Smooth muscle cell (in vitro differentiated cells): ENCODE measurements at regions not wholly inside any gene's neighbourhood (a gene's known extent, or its start where the extent isn't known, plus 50 kb on each side); places are given as distances from the start of the nearest gene placed in this dataset.

ENCODE experiments used
- DNase-seq: peaks from one replicate; lab custom pipeline; 2025; ENCODE audit not compliant: unreplicated experiment; lab: John Stamatoyannopoulos, UW
- H2AFZ ChIP-seq: fragments of 200-600 bp; sonication (generic); 2 replicates; pipeline ENCODE4 v1.6.0; 2016; ENCODE audit warnings: antibody characterized with exemption, low read depth, mild to moderate bottlenecking
- H3F3A ChIP-seq: fragments of 200-600 bp; sonication (generic); 2 replicates; pipeline ENCODE4 v1.6.0; 2017; ENCODE audit warnings: antibody characterized with exemption, low read depth
- H3K27ac ChIP-seq: fragments of 200-600 bp; sonication (generic); 2 replicates; pipeline ENCODE4 v1.5.1; 2016; ENCODE audit warnings: low read depth, mild to moderate bottlenecking
- H3K27me3 ChIP-seq: fragments of 200-600 bp; sonication (generic); 2 replicates; pipeline ENCODE4 v1.6.1; 2016; ENCODE audit warnings: low read depth, mild to moderate bottlenecking
- H3K36me3 ChIP-seq: fragments of 200-600 bp; sonication (generic); 2 replicates; pipeline ENCODE4 v1.5.1; 2016; ENCODE audit warnings: low read depth
- H3K4me1 ChIP-seq: fragments of 200-600 bp; sonication (generic); 2 replicates; pipeline ENCODE4 v1.5.1; 2016; ENCODE audit warnings: low read depth
- H3K4me2 ChIP-seq: fragments of 200-600 bp; sonication (generic); 2 replicates; pipeline ENCODE4 v1.6.0; 2016; ENCODE audit warnings: mild to moderate bottlenecking
- H3K4me3 ChIP-seq: fragments of 200-600 bp; sonication (generic); 2 replicates; pipeline ENCODE4 v1.5.1; 2016; ENCODE audit warnings: mild to moderate bottlenecking
- H3K79me2 ChIP-seq: fragments of 200-600 bp; sonication (generic); 2 replicates; pipeline ENCODE4 v1.6.0; 2016; ENCODE audit warnings: low read depth, mild to moderate bottlenecking
- H3K9ac ChIP-seq: fragments of 200-600 bp; sonication (generic); 2 replicates; pipeline ENCODE4 v1.6.0; 2016; ENCODE audit warnings: low read depth
- H3K9me3 ChIP-seq: fragments of 200-600 bp; sonication (generic); replicated peaks from 2 replicates; pipeline ENCODE4 v1.5.1; 2016; ENCODE audit warnings: low read depth
- H4K20me1 ChIP-seq: fragments of 200-600 bp; sonication (generic); 2 replicates; pipeline ENCODE4 v1.6.0; 2016; ENCODE audit warnings: low read depth
- WGBS: methylation state at CpG from one replicate; pipeline ENCODE4 v1.1.7; 2016; ENCODE audit warnings: low lambda C conversion rate; 5-methylcytosine and 5-hydroxymethylcytosine counted together
- TF ChIP-seq, protein P1 (sequence below): fragments of 200-600 bp; sonication (generic); IDR thresholded peaks from 2 replicates; pipeline ENCODE4 v1.5.1; 2017; ENCODE audit warnings: borderline replicate concordance, mild to moderate bottlenecking, antibody characterized with exemption; ENCODE audit not compliant: insufficient read depth, poor library complexity, severe bottlenecking

DNA sequence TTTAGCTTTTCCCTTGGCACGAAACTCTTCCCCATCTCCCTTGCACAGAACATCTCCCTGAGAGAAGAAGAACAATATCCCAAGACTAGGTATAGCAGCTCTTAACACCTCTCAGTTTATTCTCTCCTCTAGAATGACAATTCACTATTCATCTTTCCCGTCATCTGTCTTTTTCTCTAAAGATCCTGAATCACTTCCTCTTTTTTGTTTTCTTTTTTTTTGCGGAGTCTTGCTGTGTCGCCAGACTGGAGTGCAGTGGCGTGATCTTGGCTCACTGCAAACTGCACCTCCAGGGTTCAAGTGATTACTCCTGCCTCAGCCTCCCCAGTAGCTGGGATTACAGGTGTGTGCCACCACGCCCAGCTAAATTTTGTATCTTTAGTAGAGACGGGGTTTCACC, 574.4 kb upstream of the MAP3K7 start:
- H4K20me1 ChIP-seq = no peaks in the 10 kb centered on the region

DNA sequence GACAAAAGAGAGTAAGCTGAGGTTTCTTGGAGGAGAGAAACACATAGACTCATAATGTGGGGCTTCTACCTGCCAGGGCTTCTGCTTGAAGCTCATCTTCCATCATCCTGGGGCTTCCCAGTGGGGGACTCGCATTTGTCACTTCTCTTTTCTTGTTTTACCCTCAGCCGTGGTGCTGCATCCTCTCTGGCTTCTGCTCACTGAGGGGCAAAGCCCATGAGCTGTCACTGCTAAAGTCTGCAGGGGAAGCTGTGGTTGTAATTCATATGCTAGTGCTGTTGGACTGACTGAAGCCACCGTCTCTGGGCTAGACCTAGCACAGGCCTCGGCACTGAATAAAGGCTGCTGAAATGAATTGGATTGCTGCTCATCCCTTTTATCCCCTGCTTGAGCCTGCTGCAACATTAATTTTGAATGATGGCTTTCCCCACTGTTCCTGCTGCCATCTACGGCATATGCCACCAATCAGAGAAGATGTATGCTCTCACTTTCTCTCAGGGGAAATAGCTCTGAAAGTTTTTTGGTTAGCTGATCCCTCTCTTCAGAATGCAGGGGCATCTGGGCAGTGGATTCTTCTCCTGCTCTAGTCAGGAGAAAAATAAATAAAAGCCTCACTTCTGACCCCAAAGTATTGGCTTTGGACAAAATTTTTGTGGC, 568.4 kb upstream of the MAP3K7 start:
- no peak overlapping the region for H3K4me3 ChIP-seq
- TF ChIP-seq, protein P1, sequence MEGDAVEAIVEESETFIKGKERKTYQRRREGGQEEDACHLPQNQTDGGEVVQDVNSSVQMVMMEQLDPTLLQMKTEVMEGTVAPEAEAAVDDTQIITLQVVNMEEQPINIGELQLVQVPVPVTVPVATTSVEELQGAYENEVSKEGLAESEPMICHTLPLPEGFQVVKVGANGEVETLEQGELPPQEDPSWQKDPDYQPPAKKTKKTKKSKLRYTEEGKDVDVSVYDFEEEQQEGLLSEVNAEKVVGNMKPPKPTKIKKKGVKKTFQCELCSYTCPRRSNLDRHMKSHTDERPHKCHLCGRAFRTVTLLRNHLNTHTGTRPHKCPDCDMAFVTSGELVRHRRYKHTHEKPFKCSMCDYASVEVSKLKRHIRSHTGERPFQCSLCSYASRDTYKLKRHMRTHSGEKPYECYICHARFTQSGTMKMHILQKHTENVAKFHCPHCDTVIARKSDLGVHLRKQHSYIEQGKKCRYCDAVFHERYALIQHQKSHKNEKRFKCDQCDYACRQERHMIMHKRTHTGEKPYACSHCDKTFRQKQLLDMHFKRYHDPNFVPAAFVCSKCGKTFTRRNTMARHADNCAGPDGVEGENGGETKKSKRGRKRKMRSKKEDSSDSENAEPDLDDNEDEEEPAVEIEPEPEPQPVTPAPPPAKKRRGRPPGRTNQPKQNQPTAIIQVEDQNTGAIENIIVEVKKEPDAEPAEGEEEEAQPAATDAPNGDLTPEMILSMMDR = no peak
- H3K9me3 ChIP-seq = no peaks in the 10 kb centered on the region
- no peak for DNase-seq
- no peaks in the 10 kb centered on the region for H3K27me3 ChIP-seq
- H4K20me1 ChIP-seq = no peaks in the 10 kb centered on the region
- H3K79me2 ChIP-seq = no peaks in the 10 kb centered on the region
- no peak overlapping the region for H3K27ac ChIP-seq
- H3K4me2 ChIP-seq = no peak overlapping the region
- peaks cover 13% of the 10 kb centered on the region for H3K4me1 ChIP-seq
- H3K9ac ChIP-seq = no peak overlapping the region
- 61% methylated on average over 5 of the region's 5 CpGs for WGBS
- H2AFZ ChIP-seq = no peak overlapping the region
- H3F3A ChIP-seq = no peaks in the 10 kb centered on the region
- no peaks in the 10 kb centered on the region for H3K36me3 ChIP-seq

More for the DNA sequence above, 574.4 kb upstream of the MAP3K7 start:
- H3K36me3 ChIP-seq = no peaks in the 10 kb centered on the region
- H3K4me1 ChIP-seq = no peaks in the 10 kb centered on the region
- H3K27me3 ChIP-seq = no peaks in the 10 kb centered on the region
- TF ChIP-seq, protein P1 = no peak
- no peak overlapping the region for H3K4me3 ChIP-seq
- no peak for DNase-seq
- no peak overlapping the region for H3K27ac ChIP-seq
- no peak overlapping the region for H3K4me2 ChIP-seq
- H3K9ac ChIP-seq = no peak overlapping the region
- no peak overlapping the region for H2AFZ ChIP-seq
- H3K9me3 ChIP-seq = no peaks in the 10 kb centered on the region
- H3F3A ChIP-seq = no peaks in the 10 kb centered on the region
- H3K79me2 ChIP-seq = no peaks in the 10 kb centered on the region
- 93% methylated on average over 7 of the region's 7 CpGs for WGBS

DNA sequence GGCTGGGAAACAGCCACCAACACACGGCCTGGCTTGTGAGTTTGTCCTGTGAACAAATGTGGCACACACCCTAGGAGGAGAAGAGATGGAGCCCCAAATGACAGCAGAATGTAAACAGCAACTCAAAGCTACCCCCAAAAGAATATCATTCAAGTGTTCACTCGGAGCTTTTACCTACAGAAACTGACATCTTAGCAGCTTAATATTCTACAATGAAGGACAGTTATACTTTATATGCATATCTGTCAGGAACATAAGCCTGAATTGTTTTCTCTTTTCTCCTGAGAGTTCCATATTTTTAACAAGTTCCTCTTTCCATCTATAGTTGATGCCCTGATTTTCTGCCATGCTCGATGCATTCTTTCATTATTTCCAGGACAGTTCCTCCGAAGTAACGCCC, 566.0 kb upstream of the MAP3K7 start:
- Histone ChIP-seq H3K4me2 (no peak overlapping the region), H2AFZ (no peak overlapping the region), H3K27me3 (no peaks in the 10 kb centered on the region), H3K9ac (no peak overlapping the region), H3K9me3 (no peaks in the 10 kb centered on the region), H3F3A (no peaks in the 10 kb centered on the region), H3K36me3 (no peaks in the 10 kb centered on the region), H3K27ac (no peak overlapping the region), H3K79me2 (no peaks in the 10 kb centered on the region), H3K4me1 (peaks cover 13% of the 10 kb centered on the region), H4K20me1 (no peaks in the 10 kb centered on the region), H3K4me3 (no peak overlapping the region)
- DNase-seq = no peak
- TF ChIP-seq, protein P1 = no peak
- 90% methylated on average over 5 of the region's 5 CpGs for WGBS
